ENCODE measurements at regions not wholly inside any gene's neighbourhood (a gene's known extent, or its start where the extent isn't known, plus 50 kb on each side); places are given as distances from the start of the nearest gene placed in this dataset.
A peak's percentile ranks its signal among the peaks of the same experiment; 100 is the strongest.

GRCh38 chr4:18342847-18343246, 321.3 kb upstream of the LCORL start:
- Mint-ChIP-seq H3K27me3 (no peaks in the 10 kb centered on the region), H3K36me3 (no peaks in the 10 kb centered on the region), H3K4me3 (no peak overlapping the region), H3K4me1 (no peaks in the 10 kb centered on the region), H3K27ac (no peak overlapping the region), H3K9me3 (peaks cover 0 to 5% (median 0%) of the 10 kb centered on the region in 3 donors)

GRCh38 chr4:18321956-18322530, 300.5 kb upstream of the LCORL start:
- Mint-ChIP-seq H3K4me1 (no peaks in the 10 kb centered on the region), H3K27me3 (no peaks in the 10 kb centered on the region), H3K9me3 (peaks cover 0 to 3% (median 0%) of the 10 kb centered on the region in 3 donors), H3K36me3 (peaks cover 2% of the 10 kb centered on the region), H3K4me3 (no peak overlapping the region), H3K27ac (no peak overlapping the region)

GRCh38 chr4:18319431-18319830, 297.9 kb upstream of the LCORL start:
- Mint-ChIP-seq H3K4me3 (peak overlapping the region in 1 of 4 donors; percentile 15), H3K4me1 (no peaks in the 10 kb centered on the region), H3K36me3 (peaks cover 2% of the 10 kb centered on the region), H3K9me3 (peaks cover 0 to 3% (median 0%) of the 10 kb centered on the region in 3 donors), H3K27ac (no peak overlapping the region), H3K27me3 (no peaks in the 10 kb centered on the region)

GRCh38 chr4:18318682-18319388, 297.3 kb upstream of the LCORL start:
- Mint-ChIP-seq H3K27me3 (no peaks in the 10 kb centered on the region), H3K27ac (no peak overlapping the region), H3K4me3 (no peak overlapping the region), H3K9me3 (peaks cover 0 to 3% (median 0%) of the 10 kb centered on the region in 3 donors), H3K4me1 (no peaks in the 10 kb centered on the region), H3K36me3 (peaks cover 2% of the 10 kb centered on the region)

GRCh38 chr4:18314731-18315130, 293.2 kb upstream of the LCORL start:
- peaks cover 2% of the 10 kb centered on the region for H3K36me3 Mint-ChIP-seq
- H3K9me3 Mint-ChIP-seq: peaks cover 0 to 4% (median 3%) of the 10 kb centered on the region in 3 donors
- no peaks in the 10 kb centered on the region for H3K27me3 Mint-ChIP-seq
- no peaks in the 10 kb centered on the region for H3K4me1 Mint-ChIP-seq
- H3K4me3 Mint-ChIP-seq: no peak overlapping the region
- no peak overlapping the region for H3K27ac Mint-ChIP-seq

- no peaks in the 10 kb centered on the region for H3K36me3 Mint-ChIP-seq
- H3K27me3 Mint-ChIP-seq: peaks cover 1% of the 10 kb centered on the region
- no peaks in the 10 kb centered on the region for H3K9me3 Mint-ChIP-seq
- no peaks in the 10 kb centered on the region for H3K4me1 Mint-ChIP-seq
- H3K27ac Mint-ChIP-seq: no peak overlapping the region
- no peak overlapping the region for H3K4me3 Mint-ChIP-seq
These were observed 276.1 kb upstream of the LCORL start for GRCh38 chr4:18297684-18298083.

DNA sequence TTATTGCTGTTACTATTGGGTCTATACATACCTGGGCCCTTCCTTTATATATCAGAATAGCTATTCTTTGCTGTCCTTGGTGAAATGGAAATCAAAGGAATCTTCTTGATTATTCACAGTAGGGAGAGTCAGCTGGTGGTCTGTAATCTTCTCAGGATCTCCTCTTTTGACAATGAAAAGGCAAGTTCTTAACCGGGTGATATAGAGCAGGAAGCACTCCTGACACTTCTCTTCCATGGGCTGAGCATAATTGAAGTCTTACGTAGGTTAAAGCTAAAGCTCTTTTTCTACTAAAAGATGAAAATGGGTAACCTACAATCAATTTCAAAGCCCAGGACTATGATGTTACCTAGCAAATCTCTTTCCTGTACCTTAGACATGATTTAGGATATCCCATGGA, 274.9 kb upstream of the LCORL start:
- H3K4me1 Mint-ChIP-seq: no peaks in the 10 kb centered on the region
- no peaks in the 10 kb centered on the region for H3K9me3 Mint-ChIP-seq
- H3K27me3 Mint-ChIP-seq: peaks cover 1% of the 10 kb centered on the region
- no peaks in the 10 kb centered on the region for H3K36me3 Mint-ChIP-seq
- H3K27ac Mint-ChIP-seq: no peak overlapping the region
- no peak overlapping the region for H3K4me3 Mint-ChIP-seq

DNA sequence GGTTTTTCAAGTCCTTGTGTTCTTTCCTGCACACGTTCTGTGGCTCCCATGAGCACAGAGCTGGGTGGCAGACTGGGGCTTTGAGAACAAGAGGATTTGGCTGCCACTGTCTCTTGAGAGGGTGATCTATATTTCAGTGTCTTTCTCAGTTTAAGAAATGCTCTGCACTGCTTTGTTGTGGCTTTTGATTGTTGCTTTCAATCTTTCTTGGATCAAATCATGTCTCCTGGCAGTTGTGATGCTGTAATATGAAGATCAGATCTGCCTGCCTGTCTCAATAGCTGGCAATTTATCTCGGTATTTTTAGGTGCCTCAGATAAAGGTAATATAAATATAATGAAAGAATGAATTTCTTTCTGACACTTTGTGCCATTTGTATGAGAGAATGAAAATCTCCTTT, 273.3 kb upstream of the LCORL start:
- H3K9me3 Mint-ChIP-seq: no peaks in the 10 kb centered on the region
- H3K27me3 Mint-ChIP-seq: peaks cover 1% of the 10 kb centered on the region
- H3K36me3 Mint-ChIP-seq: no peaks in the 10 kb centered on the region
- H3K4me3 Mint-ChIP-seq: no peak overlapping the region
- no peak overlapping the region for H3K27ac Mint-ChIP-seq
- H3K4me1 Mint-ChIP-seq: no peaks in the 10 kb centered on the region

DNA sequence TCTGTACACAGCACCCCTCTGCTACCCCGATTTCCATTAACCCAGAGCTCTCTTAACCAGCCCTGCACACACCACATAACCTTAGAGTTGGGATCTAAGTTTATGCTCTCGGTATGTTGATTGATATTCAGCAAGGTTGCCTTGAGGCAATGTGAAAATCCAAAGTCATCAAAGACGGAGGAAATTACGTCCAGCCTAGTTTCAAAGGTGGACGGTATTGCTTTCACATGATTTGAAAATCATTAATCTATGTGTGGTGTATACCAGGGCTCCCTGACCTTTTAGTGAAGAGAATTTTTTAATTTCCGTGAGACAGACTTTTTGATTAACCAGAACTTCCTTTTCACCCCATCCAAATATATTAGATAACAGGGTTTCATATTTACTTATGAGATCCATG, 272.5 kb upstream of the LCORL start:
- Mint-ChIP-seq H3K4me1 (no peaks in the 10 kb centered on the region), H3K27ac (no peak overlapping the region), H3K4me3 (no peak overlapping the region), H3K36me3 (no peaks in the 10 kb centered on the region), H3K9me3 (no peaks in the 10 kb centered on the region), H3K27me3 (peaks cover 1% of the 10 kb centered on the region)

GRCh38 chr4:18292411-18292810, 270.9 kb upstream of the LCORL start:
- Mint-ChIP-seq H3K9me3 (no peaks in the 10 kb centered on the region), H3K4me3 (no peak overlapping the region), H3K4me1 (no peaks in the 10 kb centered on the region), H3K36me3 (no peaks in the 10 kb centered on the region), H3K27me3 (no peaks in the 10 kb centered on the region), H3K27ac (no peak overlapping the region)

DNA sequence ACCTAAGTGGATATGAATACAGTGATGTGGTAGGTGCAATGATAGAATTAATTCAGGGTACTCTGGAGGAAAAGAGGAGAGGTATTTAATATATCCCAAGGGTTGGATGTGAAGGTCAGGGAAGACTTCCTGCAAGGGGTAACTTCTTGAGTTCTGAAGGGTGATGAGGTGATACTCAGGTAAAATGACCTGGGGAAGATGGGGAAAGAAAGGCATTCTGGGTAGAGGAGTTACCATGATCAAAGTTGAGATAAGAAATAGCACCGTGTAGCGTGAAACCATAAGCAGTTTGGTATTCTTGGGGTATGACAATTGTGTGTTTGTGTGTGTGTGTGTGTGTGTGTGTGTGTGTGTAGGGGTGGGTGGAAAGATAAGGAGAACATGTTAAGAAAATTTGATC, 270.4 kb upstream of the LCORL start:
- Mint-ChIP-seq H3K27me3 (no peaks in the 10 kb centered on the region), H3K9me3 (peaks cover 0 to under 1% (median 0%) of the 10 kb centered on the region in 3 donors), H3K27ac (no peak overlapping the region), H3K36me3 (no peaks in the 10 kb centered on the region), H3K4me1 (no peaks in the 10 kb centered on the region), H3K4me3 (no peak overlapping the region)

DNA sequence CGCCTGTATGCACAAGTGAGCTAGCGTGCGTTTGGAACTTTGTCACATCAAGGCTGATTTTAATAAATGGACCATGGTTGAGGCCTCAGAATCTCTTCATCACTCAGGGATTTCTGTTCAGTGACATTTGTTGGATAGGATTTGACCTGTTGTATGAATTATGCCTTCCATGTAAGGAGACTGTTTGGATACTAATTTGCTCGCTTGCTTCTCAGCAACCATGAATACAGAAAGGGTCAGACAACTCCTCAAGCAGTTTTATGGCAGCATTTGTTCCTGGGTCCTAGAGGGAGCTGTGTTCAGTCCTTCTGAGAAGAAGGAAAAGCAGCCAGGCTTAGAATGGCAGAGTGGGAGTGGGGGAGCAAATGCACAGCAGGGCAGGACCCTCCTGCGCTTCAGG, 269.7 kb upstream of the LCORL start:
- H3K27me3 Mint-ChIP-seq: no peaks in the 10 kb centered on the region
- no peak overlapping the region for H3K27ac Mint-ChIP-seq
- no peak overlapping the region for H3K4me3 Mint-ChIP-seq
- no peaks in the 10 kb centered on the region for H3K4me1 Mint-ChIP-seq
- peaks cover 0 to 2% (median 0%) of the 10 kb centered on the region in 3 donors for H3K9me3 Mint-ChIP-seq
- H3K36me3 Mint-ChIP-seq: no peaks in the 10 kb centered on the region

DNA sequence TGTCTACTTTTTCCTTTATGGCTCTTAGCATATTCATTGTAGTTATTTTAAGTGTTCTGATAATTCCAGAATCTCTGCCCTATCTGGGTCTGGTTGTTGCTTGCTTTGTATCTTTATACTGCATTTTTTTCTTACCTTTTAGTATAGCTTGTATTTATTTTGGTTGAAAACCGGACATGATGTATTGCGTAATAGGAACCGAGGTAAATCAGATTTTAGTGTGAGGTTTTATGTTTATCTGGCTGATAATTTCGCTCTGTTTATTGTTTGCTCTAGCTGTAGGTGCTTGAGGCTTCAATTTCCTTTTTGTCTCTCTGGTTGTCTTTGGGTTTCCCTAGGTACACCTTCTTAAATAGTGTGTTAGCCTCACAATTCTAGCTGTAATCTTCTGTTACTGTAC, 263.8 kb upstream of the LCORL start:
- H3K27me3 Mint-ChIP-seq: no peaks in the 10 kb centered on the region
- no peaks in the 10 kb centered on the region for H3K36me3 Mint-ChIP-seq
- no peak overlapping the region for H3K4me3 Mint-ChIP-seq
- no peak overlapping the region for H3K27ac Mint-ChIP-seq
- H3K9me3 Mint-ChIP-seq: peaks cover 0 to 7% (median 3%) of the 10 kb centered on the region in 3 donors
- no peaks in the 10 kb centered on the region for H3K4me1 Mint-ChIP-seq

- Mint-ChIP-seq H3K27ac (no peak overlapping the region), H3K9me3 (peaks cover 2 to 11% (median 8%) of the 10 kb centered on the region in 3 donors), H3K36me3 (peaks cover under 1% of the 10 kb centered on the region), H3K4me1 (no peaks in the 10 kb centered on the region), H3K27me3 (peaks cover 2% of the 10 kb centered on the region), H3K4me3 (no peak overlapping the region)
These were observed 256.7 kb upstream of the LCORL start for GRCh38 chr4:18278244-18278643.

DNA sequence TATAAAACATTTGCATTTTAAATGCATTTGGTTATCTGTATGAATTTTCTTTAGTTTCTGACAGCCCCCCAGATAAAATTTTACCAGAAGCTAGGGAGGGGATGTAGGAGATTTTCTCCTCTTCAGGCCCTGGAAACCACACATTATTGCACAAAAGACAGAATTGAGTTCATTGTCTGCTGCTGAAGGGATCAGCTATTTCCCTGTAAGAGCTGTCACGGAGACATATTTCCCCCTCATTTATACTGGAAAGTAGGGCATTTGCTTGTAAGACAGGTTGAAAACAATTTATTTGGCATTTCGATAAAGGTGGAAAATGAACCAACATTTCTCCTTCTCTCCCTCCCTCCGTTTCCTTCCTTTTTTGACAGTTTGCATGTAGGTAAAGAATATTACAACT, 241.3 kb upstream of the LCORL start:
- H3K4me3 Mint-ChIP-seq: no peak overlapping the region
- no peaks in the 10 kb centered on the region for H3K27me3 Mint-ChIP-seq
- no peaks in the 10 kb centered on the region for H3K4me1 Mint-ChIP-seq
- peaks cover 0 to 9% (median 4%) of the 10 kb centered on the region in 3 donors for H3K9me3 Mint-ChIP-seq
- peaks cover 2% of the 10 kb centered on the region for H3K36me3 Mint-ChIP-seq
- H3K27ac Mint-ChIP-seq: no peak overlapping the region

- H3K36me3 Mint-ChIP-seq: no peaks in the 10 kb centered on the region
- no peak overlapping the region for H3K4me3 Mint-ChIP-seq
- no peaks in the 10 kb centered on the region for H3K4me1 Mint-ChIP-seq
- no peak overlapping the region for H3K27ac Mint-ChIP-seq
- peaks cover 0 to 9% (median 2%) of the 10 kb centered on the region in 3 donors for H3K9me3 Mint-ChIP-seq
- no peaks in the 10 kb centered on the region for H3K27me3 Mint-ChIP-seq
These were observed 230.5 kb upstream of the LCORL start for GRCh38 chr4:18252052-18252451.

All from IgD-negative memory B cell (primary cell).